Choroid plexus epithelial cell (primary cell): ENCODE measurements at regions not wholly inside any gene's neighbourhood (a gene's known extent, or its start where the extent isn't known, plus 50 kb on each side); places are given as distances from the start of the nearest gene placed in this dataset.

Experiments used
- DNase-seq: peaks from one replicate; pipeline ENCODE4 v3.0.0-alpha.2; 2010; ENCODE audit warnings: low read depth
- H3K4me3 ChIP-seq: 2 replicates; pipeline ENCODE4 v1.5.1; 2011; ENCODE audit warnings: low read depth, mild to moderate bottlenecking, control low read depth, low read length, moderate library complexity
- TF ChIP-seq, protein P1 (sequence below): conservative IDR thresholded peaks from 2 replicates; pipeline ENCODE4 v1.5.1; 2011; ENCODE audit warnings: low read depth, mild to moderate bottlenecking, control low read depth, inconsistent platforms, low read length, moderate library complexity

- no peak overlapping the region for H3K4me3 ChIP-seq
- TF ChIP-seq, protein P1, sequence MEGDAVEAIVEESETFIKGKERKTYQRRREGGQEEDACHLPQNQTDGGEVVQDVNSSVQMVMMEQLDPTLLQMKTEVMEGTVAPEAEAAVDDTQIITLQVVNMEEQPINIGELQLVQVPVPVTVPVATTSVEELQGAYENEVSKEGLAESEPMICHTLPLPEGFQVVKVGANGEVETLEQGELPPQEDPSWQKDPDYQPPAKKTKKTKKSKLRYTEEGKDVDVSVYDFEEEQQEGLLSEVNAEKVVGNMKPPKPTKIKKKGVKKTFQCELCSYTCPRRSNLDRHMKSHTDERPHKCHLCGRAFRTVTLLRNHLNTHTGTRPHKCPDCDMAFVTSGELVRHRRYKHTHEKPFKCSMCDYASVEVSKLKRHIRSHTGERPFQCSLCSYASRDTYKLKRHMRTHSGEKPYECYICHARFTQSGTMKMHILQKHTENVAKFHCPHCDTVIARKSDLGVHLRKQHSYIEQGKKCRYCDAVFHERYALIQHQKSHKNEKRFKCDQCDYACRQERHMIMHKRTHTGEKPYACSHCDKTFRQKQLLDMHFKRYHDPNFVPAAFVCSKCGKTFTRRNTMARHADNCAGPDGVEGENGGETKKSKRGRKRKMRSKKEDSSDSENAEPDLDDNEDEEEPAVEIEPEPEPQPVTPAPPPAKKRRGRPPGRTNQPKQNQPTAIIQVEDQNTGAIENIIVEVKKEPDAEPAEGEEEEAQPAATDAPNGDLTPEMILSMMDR: no peak
- no peak for DNase-seq
Observed at GRCh38 chr6:15881150-15881549, 218.3 kb upstream of the DTNBP1 start.

GRCh38 chr6:15880262-15880973 is 217.6 kb upstream of the DTNBP1 start:
- no peak overlapping the region for H3K4me3 ChIP-seq
- TF ChIP-seq, protein P1: no peak
- no peak for DNase-seq

- TF ChIP-seq, protein P1: no peak
- peak; percentile 64 for DNase-seq
Observed at GRCh38 chr6:15879371-15880261, 216.8 kb upstream of the DTNBP1 start.

GRCh38 chr6:15877231-15877630 is 214.4 kb upstream of the DTNBP1 start:
- DNase-seq: no peak
- TF ChIP-seq, protein P1: no peak
- H3K4me3 ChIP-seq: no peak overlapping the region

More at GRCh38 chr6:15879371-15880261, 216.8 kb upstream of the DTNBP1 start:
- H3K4me3 ChIP-seq: no peak overlapping the region

GRCh38 chr6:15876406-15876805 is 213.6 kb upstream of the DTNBP1 start:
- TF ChIP-seq, protein P1: no peak
- no peak overlapping the region for H3K4me3 ChIP-seq
- DNase-seq: peak; percentile 51

GRCh38 chr6:15875797-15876196 is 213.0 kb upstream of the DTNBP1 start:
- H3K4me3 ChIP-seq: no peak overlapping the region
- TF ChIP-seq, protein P1: no peak
- DNase-seq: no peak
